VCaP (cell line): ENCODE measurements at regions not wholly inside any gene's neighbourhood (a gene's known extent, or its start where the extent isn't known, plus 50 kb on each side); places are given as distances from the start of the nearest gene placed in this dataset.

ENCODE experiments used
- H3K27ac ChIP-seq: fragments of 450-650 bp; 2 replicates; pipeline ENCODE4 v1.5.1; 2017
- CTCF ChIP-seq: fragments of 450-650 bp; conservative IDR thresholded peaks from 2 replicates; pipeline ENCODE4 v1.5.1; 2017; ENCODE audit warnings: mild to moderate bottlenecking, moderate library complexity

- no peak for TF ChIP-seq CTCF
- no peak overlapping the region for H3K27ac ChIP-seq
Measured at GRCh38 chr1:245054507-245055270, 100.1 kb upstream of the KIF26B start.

GRCh38 chr1:245054105-245054504 is 100.7 kb upstream of the KIF26B start:
- peak overlapping the region; percentile 63; the same call in 1 of the 2 replicates for H3K27ac ChIP-seq
- no peak for TF ChIP-seq CTCF

GRCh38 chr1:245052258-245052657 is 102.5 kb upstream of the KIF26B start:
- peak overlapping the region; percentile 63 for H3K27ac ChIP-seq
- TF ChIP-seq CTCF, result no peak

- no peak for TF ChIP-seq CTCF
Measured at GRCh38 chr1:245051349-245052221, 103.2 kb upstream of the KIF26B start.

GRCh38 chr1:245046769-245047168 is 108.0 kb upstream of the KIF26B start:
- H3K27ac ChIP-seq, result peak overlapping the region; percentile 71
- TF ChIP-seq CTCF, result no peak

More at GRCh38 chr1:245051349-245052221, 103.2 kb upstream of the KIF26B start:
- peak overlapping the region; percentile 63; the same call in 1 of the 2 replicates for H3K27ac ChIP-seq

- H3K27ac ChIP-seq, result peak overlapping the region; percentile 71
Measured at GRCh38 chr1:245046315-245046714, 108.5 kb upstream of the KIF26B start.

More at GRCh38 chr1:245046315-245046714, 108.5 kb upstream of the KIF26B start:
- TF ChIP-seq CTCF, result no peak
